ENCODE measurements at regions not wholly inside any gene's neighbourhood (a gene's known extent, or its start where the extent isn't known, plus 50 kb on each side); places are given as distances from the start of the nearest gene placed in this dataset.
"Not testable (repeated sequence)": the region's sequence is repeated elsewhere in the genome, so short reads cannot be mapped to it uniquely, and the experiment has no call there.

GRCh38 chr2:5617796-5618195 lies 74.4 kb upstream of the SOX11 start:
- no peak for DNase-seq (ENCODE audit: low spot score)

GRCh38 chr2:5618271-5618670 lies 73.9 kb upstream of the SOX11 start:
- no peak for DNase-seq (ENCODE audit: low spot score)

- not testable (repeated sequence) for DNase-seq (ENCODE audit: low spot score)
Observed at GRCh38 chr2:5625556-5626065, 66.6 kb upstream of the SOX11 start.

- DNase-seq (ENCODE audit: low spot score): not testable (repeated sequence)
Observed at GRCh38 chr2:5628484-5628883, 63.7 kb upstream of the SOX11 start.

GRCh38 chr2:5629510-5629909 lies 62.7 kb upstream of the SOX11 start:
- DNase-seq (ENCODE audit: low spot score): not testable (repeated sequence)

GRCh38 chr2:5637051-5637450 lies 55.1 kb upstream of the SOX11 start:
- DNase-seq (ENCODE audit: low spot score): not testable (repeated sequence)
